Right lobe of liver (tissue), 4 donors: ENCODE measurements at regions not wholly inside any gene's neighbourhood (a gene's known extent, or its start where the extent isn't known, plus 50 kb on each side); places are given as distances from the start of the nearest gene placed in this dataset.

Experiments used
- POLR2A ChIP-seq: fragments of 450-650 bp; IDR thresholded peaks from one replicate; pipeline ENCODE4 v1.6.1; 2017; ENCODE audit warnings: antibody characterized with exemption, mild to moderate bottlenecking
- TF ChIP-seq, protein P1 (sequence below), 4 donors: fragments of 200-600 bp in 3 of 4; fragments of 450-650 bp in 1 of 4; IDR thresholded peaks; one replicate each; pipeline versions ENCODE4 v1.5.1 to v1.8.0; 2016 to 2022; ENCODE audit warnings: antibody characterized with exemption in 4 of 4, mild to moderate bottlenecking in 2 of 4
- donor health status: DM: no; HTN: no; CAD: no.
- donor health status: DM: no; HTN: no; CAD: no.
- donor health status: DM: no; HTN: yes; CAD: no.

DNA sequence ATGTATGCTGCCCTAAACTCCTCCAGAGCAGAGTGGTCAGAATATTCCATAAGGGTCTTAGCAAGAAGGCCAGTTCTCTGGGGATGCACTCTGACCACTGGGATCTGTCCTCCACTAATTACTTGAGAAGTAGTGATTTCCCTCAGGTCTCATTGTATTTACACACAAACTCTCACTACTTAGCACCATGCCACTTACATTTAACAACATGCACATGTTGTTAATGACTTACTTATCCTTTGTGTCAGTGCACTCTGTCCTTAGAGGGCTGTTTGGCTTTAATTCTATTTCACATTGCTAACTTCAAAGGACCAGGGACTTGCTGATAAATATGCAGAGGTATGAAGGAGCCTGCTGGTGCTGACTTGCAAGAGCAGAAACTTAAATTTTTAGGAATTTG lies 1415.5 kb upstream of the ACVR2A start:
- TF ChIP-seq POLR2A = no peak
- TF ChIP-seq, protein P1, sequence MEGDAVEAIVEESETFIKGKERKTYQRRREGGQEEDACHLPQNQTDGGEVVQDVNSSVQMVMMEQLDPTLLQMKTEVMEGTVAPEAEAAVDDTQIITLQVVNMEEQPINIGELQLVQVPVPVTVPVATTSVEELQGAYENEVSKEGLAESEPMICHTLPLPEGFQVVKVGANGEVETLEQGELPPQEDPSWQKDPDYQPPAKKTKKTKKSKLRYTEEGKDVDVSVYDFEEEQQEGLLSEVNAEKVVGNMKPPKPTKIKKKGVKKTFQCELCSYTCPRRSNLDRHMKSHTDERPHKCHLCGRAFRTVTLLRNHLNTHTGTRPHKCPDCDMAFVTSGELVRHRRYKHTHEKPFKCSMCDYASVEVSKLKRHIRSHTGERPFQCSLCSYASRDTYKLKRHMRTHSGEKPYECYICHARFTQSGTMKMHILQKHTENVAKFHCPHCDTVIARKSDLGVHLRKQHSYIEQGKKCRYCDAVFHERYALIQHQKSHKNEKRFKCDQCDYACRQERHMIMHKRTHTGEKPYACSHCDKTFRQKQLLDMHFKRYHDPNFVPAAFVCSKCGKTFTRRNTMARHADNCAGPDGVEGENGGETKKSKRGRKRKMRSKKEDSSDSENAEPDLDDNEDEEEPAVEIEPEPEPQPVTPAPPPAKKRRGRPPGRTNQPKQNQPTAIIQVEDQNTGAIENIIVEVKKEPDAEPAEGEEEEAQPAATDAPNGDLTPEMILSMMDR (IDR thresholded peaks at IDR 0.05) = no peak
